GM23338 (cell line): ENCODE measurements at regions not wholly inside any gene's neighbourhood (a gene's known extent, or its start where the extent isn't known, plus 50 kb on each side); places are given as distances from the start of the nearest gene placed in this dataset.

Experiments used
- ATAC-seq: fragments of 200-7000 bp; cut with Tn5 transposase; 3 replicates; pipeline ENCODE4 v1.9.1; 2020
- DNase-seq: peaks from one replicate; pipeline ENCODE4 v3.0.0-alpha.2; 2015; ENCODE audit warnings: low spot score
- H2AFZ ChIP-seq: fragments of 200-600 bp; sonication (generic); 2 replicates; pipeline ENCODE4 v1.8.0; 2016; ENCODE audit warnings: antibody characterized with exemption, mild to moderate bottlenecking, moderate library complexity
- H3F3A ChIP-seq: fragments of 200-600 bp; sonication (generic); replicated peaks from 2 replicates; pipeline ENCODE4 v1.8.0; 2017; ENCODE audit warnings: antibody characterized with exemption, mixed run types, low read depth
- H3K27ac ChIP-seq: fragments of 200-600 bp; sonication (generic); 2 replicates; pipeline ENCODE4 v1.6.1; 2016; ENCODE audit warnings: low read depth
- H3K27me3 ChIP-seq: fragments of 200-600 bp; sonication (generic); 2 replicates; pipeline ENCODE4 v1.8.0; 2016; ENCODE audit warnings: mild to moderate bottlenecking, mixed run types, moderate library complexity; ENCODE audit not compliant: insufficient read depth
- H3K36me3 ChIP-seq: fragments of 200-600 bp; sonication (generic); 2 replicates; pipeline ENCODE4 v1.8.0; 2016; ENCODE audit warnings: mild to moderate bottlenecking; ENCODE audit not compliant: insufficient read depth
- H3K4me1 ChIP-seq: fragments of 200-600 bp; sonication (generic); 2 replicates; pipeline ENCODE4 v1.8.0; 2016; ENCODE audit warnings: mild to moderate bottlenecking, moderate library complexity; ENCODE audit not compliant: insufficient read depth
- H3K4me2 ChIP-seq: fragments of 200-600 bp; sonication (generic); 2 replicates; pipeline ENCODE4 v1.7.1; 2017; ENCODE audit warnings: mixed run types
- H3K4me3 ChIP-seq: fragments of 200-600 bp; sonication (generic); 2 replicates; pipeline ENCODE4 v1.6.1; 2016; ENCODE audit warnings: mixed run types
- H3K79me2 ChIP-seq: fragments of 200-600 bp; sonication (generic); replicated peaks from 2 replicates; pipeline ENCODE4 v1.8.0; 2017; ENCODE audit warnings: mild to moderate bottlenecking; ENCODE audit not compliant: insufficient read depth
- H3K9me2 ChIP-seq: fragments of 200-600 bp; sonication (generic); 2 replicates; pipeline ENCODE4 v1.8.0; 2017; ENCODE audit not compliant: insufficient read depth
- H4K20me1 ChIP-seq: fragments of 200-600 bp; sonication (generic); replicated peaks from 2 replicates; pipeline ENCODE4 v1.8.0; 2017; ENCODE audit warnings: mild to moderate bottlenecking; ENCODE audit not compliant: insufficient read depth
- H3K27ac Mint-ChIP-seq: 2 replicates; pipeline ENCODE4 v1.8.0; 2020; ENCODE audit warnings: inconsistent platforms, mild to moderate bottlenecking, moderate library complexity, mixed read lengths
- H3K27me3 Mint-ChIP-seq: 3 replicates; pipeline ENCODE4 v1.8.0; 2022; ENCODE audit warnings: low read depth, mild to moderate bottlenecking, moderate library complexity, mixed read lengths, inconsistent platforms; ENCODE audit not compliant: insufficient read depth, poor library complexity
- H3K36me3 Mint-ChIP-seq: 3 replicates; pipeline ENCODE4 v1.8.0; 2021; ENCODE audit warnings: low read depth, mild to moderate bottlenecking, inconsistent platforms, moderate library complexity, mixed read lengths
- H3K4me1 Mint-ChIP-seq: 3 replicates; pipeline ENCODE4 v1.8.0; 2020; ENCODE audit warnings: mild to moderate bottlenecking, inconsistent platforms, mixed read lengths
- H3K4me3 Mint-ChIP-seq: 3 replicates; pipeline ENCODE4 v1.8.0; 2021; ENCODE audit warnings: moderate library complexity, mild to moderate bottlenecking, inconsistent platforms, mixed read lengths
- H3K9me3 Mint-ChIP-seq: 3 replicates; pipeline ENCODE4 v1.8.0; 2020; ENCODE audit warnings: moderate library complexity, mild to moderate bottlenecking, inconsistent platforms, mixed read lengths
- CREB1 ChIP-seq: fragments of 250-450 bp; sonication (Bioruptor Pico); IDR thresholded peaks from 2 replicates; pipeline ENCODE4 v1.5.0; 2020; ENCODE audit warnings: low read depth, mild to moderate bottlenecking, moderate library complexity
- CTCF ChIP-seq, 2 experiments: fragments of 200-600 bp in 1 of 2; sonication (generic) in 1 of 2; conservative IDR thresholded peaks; 2 replicates each; pipeline versions ENCODE4 v1.5.1 to v1.6.1; 2016 to 2017; ENCODE audit warnings: antibody characterized with exemption in 2 of 2, low read depth in 2 of 2, mild to moderate bottlenecking in 2 of 2, moderate library complexity in 1 of 2
- ETS1 ChIP-seq: IDR thresholded peaks from 2 replicates; pipeline ENCODE4 v1.6.1; 2016; ENCODE audit warnings: antibody characterized with exemption
- EZH2 ChIP-seq: fragments of 200-600 bp; sonication (generic); IDR thresholded peaks from one replicate; pipeline ENCODE4 v1.8.0; 2017; ENCODE audit warnings: antibody characterized with exemption, mild to moderate bottlenecking, low read depth; ENCODE audit not compliant: unreplicated experiment
- EZH2phosphoT487 ChIP-seq: fragments of 200-600 bp; sonication (generic); IDR thresholded peaks from one replicate; pipeline ENCODE4 v1.8.1; 2018; ENCODE audit warnings: antibody characterized with exemption; ENCODE audit not compliant: unreplicated experiment
- JUNB ChIP-seq: IDR thresholded peaks from one replicate; pipeline ENCODE4 v1.6.1; 2016; ENCODE audit warnings: antibody characterized with exemption; ENCODE audit not compliant: unreplicated experiment
- NANOG ChIP-seq: IDR thresholded peaks from 2 replicates; pipeline ENCODE4 v1.6.1; 2016; ENCODE audit warnings: antibody characterized with exemption, borderline replicate concordance
- POLR2AphosphoS5 ChIP-seq: IDR thresholded peaks from 2 replicates; pipeline ENCODE4 v1.6.1; 2016; ENCODE audit warnings: antibody characterized with exemption, low read depth
- REST ChIP-seq: IDR thresholded peaks from one replicate; pipeline ENCODE4 v1.6.1; 2018; ENCODE audit warnings: antibody characterized with exemption; ENCODE audit not compliant: unreplicated experiment
- STAT1 ChIP-seq: IDR thresholded peaks from one replicate; pipeline ENCODE4 v1.6.1; 2016; ENCODE audit warnings: antibody characterized with exemption; ENCODE audit not compliant: unreplicated experiment
- ZNF114 ChIP-seq: fragments of 250-450 bp; sonication (Bioruptor Pico); IDR thresholded peaks from 2 replicates; pipeline ENCODE4 v1.5.0; 2020; ENCODE audit warnings: mild to moderate bottlenecking, moderate library complexity
- ZNF331 ChIP-seq: fragments of 250-450 bp; sonication (Bioruptor Pico); IDR thresholded peaks from 2 replicates; pipeline ENCODE4 v1.5.0; 2020; ENCODE audit warnings: low read depth, mild to moderate bottlenecking, moderate library complexity
- ZNF462 ChIP-seq: fragments of 250-450 bp; sonication (Bioruptor Pico); IDR thresholded peaks from 2 replicates; pipeline ENCODE4 v1.5.0; 2020; ENCODE audit warnings: mild to moderate bottlenecking, moderate library complexity

GRCh38 chr4:74543983-74544382 is 99.0 kb downstream of the AREG start:
- H3K4me3 ChIP-seq, result no peak overlapping the region
- H4K20me1 ChIP-seq, result no peaks in the 10 kb centered on the region
- ATAC-seq (no peak), DNase-seq (no peak)
- Mint-ChIP-seq H3K4me3 (no peak overlapping the region), H3K27ac (no peak overlapping the region), H3K36me3 (no peaks in the 10 kb centered on the region), H3K9me3 (no peaks in the 10 kb centered on the region), H3K4me1 (peaks cover 13% of the 10 kb centered on the region), H3K27me3 (no peaks in the 10 kb centered on the region)
- H3K27me3 ChIP-seq, result no peaks in the 10 kb centered on the region
- no peaks in the 10 kb centered on the region for H3K9me2 ChIP-seq
- TF ChIP-seq CREB1 (CRISPR knock-in tag), result no peak
- TF ChIP-seq ZNF462 (CRISPR knock-in tag), result no peak
- no peak for TF ChIP-seq EZH2
- no peak for TF ChIP-seq REST
- TF ChIP-seq JUNB, result no peak
- TF ChIP-seq ZNF331 (CRISPR knock-in tag), result no peak
- TF ChIP-seq EZH2phosphoT487, result no peak
- no peak for TF ChIP-seq POLR2AphosphoS5
- no peak for TF ChIP-seq CTCF (conservative IDR thresholded peaks at IDR 0.05; ENCODE audit: low read depth in 2 of 2)
- no peak for TF ChIP-seq STAT1
- TF ChIP-seq ZNF114 (CRISPR knock-in tag), result no peak
- TF ChIP-seq NANOG, result no peak
- no peak for TF ChIP-seq ETS1
- H3K4me2 ChIP-seq, result 0 out of 2 replicates have a peak overlapping the region, but pooled peaks have one; percentile 58
- 0 out of 2 replicates have a peak overlapping the region, but pooled peaks have one; percentile 45 for H2AFZ ChIP-seq
- no peaks in the 10 kb centered on the region for H3F3A ChIP-seq
- peaks cover 33% of the 10 kb centered on the region for H3K4me1 ChIP-seq
- no peaks in the 10 kb centered on the region for H3K36me3 ChIP-seq
- no peak overlapping the region for H3K27ac ChIP-seq
- no peaks in the 10 kb centered on the region for H3K79me2 ChIP-seq
